ENCODE measurements at regions not wholly inside any gene's neighbourhood (a gene's known extent, or its start where the extent isn't known, plus 50 kb on each side); places are given as distances from the start of the nearest gene placed in this dataset.

- TF ChIP-seq CTCF (IDR thresholded peaks at IDR 0.05) (no peak), POLR2A (IDR thresholded peaks at IDR 0.05) (no peak)
Observed at GRCh38 chr4:171087089-171087488, 726.1 kb upstream of the GALNTL6 start.

Data from testis (tissue), 2 donors.